ENCODE measurements at regions not wholly inside any gene's neighbourhood (a gene's known extent, or its start where the extent isn't known, plus 50 kb on each side); places are given as distances from the start of the nearest gene placed in this dataset.
"Not testable (repeated sequence)": the region's sequence is repeated elsewhere in the genome, so short reads cannot be mapped to it uniquely, and the experiment has no call there.

- TF ChIP-seq CTCF (IDR thresholded peaks at IDR 0.05) (no peak), POLR2A (IDR thresholded peaks at IDR 0.05) (no peak)
- Histone ChIP-seq H3K9me3 (no peaks in the 10 kb centered on the region), H3K4me3 (peak overlapping the region; percentile 22 to 35), H3K27me3 (no peaks in the 10 kb centered on the region), H3K4me1 (peaks cover 22% of the 10 kb centered on the region), H3K27ac (no peak overlapping the region), H3K36me3 (ENCODE audit: low read depth, missing control alignments) (no peaks in the 10 kb centered on the region)
- DNase-seq: peak; percentile 82
- WGBS, 2 donors: 22 to 55% methylated on average over 15 to 43 of the region's 43 CpGs
- intact Hi-C loops (cut with DNase I; ENCODE audit: low total_unique reads): no loop called here
Observed at GRCh38 chr20:25865715-25866656, 169.3 kb upstream of the ZNF337 start.

GRCh38 chr20:25864963-25865714 lies 168.5 kb upstream of the ZNF337 start:
- H3K27me3 ChIP-seq; DNase-seq; H3K9me3 ChIP-seq; H3K27ac ChIP-seq; intact Hi-C loops (cut with DNase I; ENCODE audit: low total_unique reads); H3K36me3 ChIP-seq (ENCODE audit: low read depth, missing control alignments): not testable (repeated sequence)
- Histone ChIP-seq H3K4me1 (peaks cover 22% of the 10 kb centered on the region), H3K4me3 (peak overlapping the region; percentile 22 to 35)
- 48 to 82% methylated on average over 16 to 30 of the region's 30 CpGs for WGBS, 2 donors

GRCh38 chr20:25864326-25864962 lies 167.8 kb upstream of the ZNF337 start:
- TF ChIP-seq POLR2A (IDR thresholded peaks at IDR 0.05) (no peak), CTCF (IDR thresholded peaks at IDR 0.05) (no peak)
- Histone ChIP-seq H3K27me3 (no peaks in the 10 kb centered on the region), H3K36me3 (ENCODE audit: low read depth, missing control alignments) (no peaks in the 10 kb centered on the region), H3K27ac (no peak overlapping the region), H3K9me3 (no peaks in the 10 kb centered on the region), H3K4me1 (peaks cover 25% of the 10 kb centered on the region), H3K4me3 (no peak overlapping the region)
- no peak for DNase-seq
- intact Hi-C loops (cut with DNase I; ENCODE audit: low total_unique reads): no loop called here
- 48 to 65% methylated on average over 15 of the region's 15 CpGs for WGBS, 2 donors

- intact Hi-C loops (cut with DNase I; ENCODE audit: low total_unique reads): no loop called here
- WGBS, 2 donors: 25 to 26% methylated on average over 20 to 21 of the region's 21 CpGs
- H3K4me1 ChIP-seq: peaks cover 24% of the 10 kb centered on the region
- no peak for DNase-seq
- no peak for TF ChIP-seq POLR2A (IDR thresholded peaks at IDR 0.05)
- no peaks in the 10 kb centered on the region for H3K36me3 ChIP-seq (ENCODE audit: low read depth, missing control alignments)
- no peaks in the 10 kb centered on the region for H3K27me3 ChIP-seq
- peak overlapping the region; percentile 42 to 50 for H3K4me3 ChIP-seq
- H3K27ac ChIP-seq: no peak overlapping the region
- no peaks in the 10 kb centered on the region for H3K9me3 ChIP-seq
Observed at GRCh38 chr20:25863536-25864325, 167.1 kb upstream of the ZNF337 start.

GRCh38 chr20:25862967-25863530 lies 166.4 kb upstream of the ZNF337 start:
- H3K36me3 ChIP-seq (ENCODE audit: low read depth, missing control alignments); H3K9me3 ChIP-seq; intact Hi-C loops (cut with DNase I; ENCODE audit: low total_unique reads); H3K27ac ChIP-seq; H3K27me3 ChIP-seq: not testable (repeated sequence)
- peak in 1 of 3 experiments; percentile 8 for TF ChIP-seq CTCF (IDR thresholded peaks at IDR 0.05)
- peak; percentile 89 for DNase-seq
- H3K4me1 ChIP-seq: peaks cover 20% of the 10 kb centered on the region
- H3K4me3 ChIP-seq: peak overlapping the region; percentile 42 to 50
- 1% methylated on average over 20 to 38 of the region's 53 CpGs for WGBS, 2 donors

All from testis (tissue), 2 donors.